Adrenal gland (tissue), 5 donors: ENCODE measurements at regions not wholly inside any gene's neighbourhood (a gene's known extent, or its start where the extent isn't known, plus 50 kb on each side); places are given as distances from the start of the nearest gene placed in this dataset.

Experiments used
- CTCF ChIP-seq, 6 experiments: fragments of 450-650 bp in 4 of 6; fragments of 200-600 bp in 2 of 6; sonication (generic) in 1 of 6; IDR thresholded peaks; 1 replicate in 5 of 6; 2 replicates in 1 of 6; pipeline versions ENCODE4 v1.5.1 to v1.8.0; 2016 to 2021; ENCODE audit warnings: antibody characterized with exemption in 6 of 6, mild to moderate bottlenecking in 2 of 6, moderate library complexity in 1 of 6
- POLR2A ChIP-seq, 2 donors: fragments of 450-650 bp; IDR thresholded peaks; one replicate each; pipeline ENCODE4 v1.6.1; 2017; ENCODE audit warnings: antibody characterized with exemption in 2 of 2, mild to moderate bottlenecking in 2 of 2, moderate library complexity in 1 of 2
- donor health status: DM: no; HTN: no; CAD: no.

DNA sequence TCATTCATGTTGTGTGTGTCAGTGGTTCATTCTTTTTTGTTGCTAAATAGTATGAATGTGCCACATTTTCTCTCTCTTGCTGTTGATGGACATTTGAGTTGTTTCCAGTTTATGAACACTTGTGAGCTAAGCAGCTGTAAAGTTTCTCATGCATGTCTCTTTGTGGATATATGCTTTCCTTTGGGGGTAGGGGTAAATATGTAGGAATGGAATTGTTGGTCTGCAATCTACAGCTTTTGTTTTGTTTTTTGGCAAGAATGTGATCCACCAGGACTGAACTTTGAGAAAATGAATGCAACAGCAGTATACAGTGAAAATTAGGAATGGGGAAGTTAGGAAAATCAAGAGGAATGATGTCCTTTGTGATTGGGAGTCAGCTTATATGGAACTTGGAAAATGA lies 226.3 kb downstream of the CDCA7 start:
- TF ChIP-seq CTCF (IDR thresholded peaks at IDR 0.05) (no peak), POLR2A (IDR thresholded peaks at IDR 0.05) (no peak)
